GM12878 (cell line): ENCODE measurements at regions not wholly inside any gene's neighbourhood (a gene's known extent, or its start where the extent isn't known, plus 50 kb on each side); places are given as distances from the start of the nearest gene placed in this dataset.

ENCODE experiments used
- CTCF ChIP-seq, 3 experiments: IDR thresholded peaks in 2 of 3; conservative IDR thresholded peaks in 1 of 3; 2 replicates each; pipeline ENCODE4 v1.5.1; 2011; ENCODE audit warnings: low read depth in 3 of 3, low read length in 3 of 3, mild to moderate bottlenecking in 3 of 3, control low read depth in 2 of 3, moderate library complexity in 2 of 3, inconsistent platforms in 1 of 3, mixed read lengths in 1 of 3; ENCODE audit not compliant: control insufficient read depth in 2 of 3, insufficient read depth in 1 of 3; ENCODE audit errors: extremely low read depth in 1 of 3
- EZH2 ChIP-seq: IDR thresholded peaks from 2 replicates; pipeline ENCODE4 v1.6.1; 2012; ENCODE audit warnings: low read depth, mild to moderate bottlenecking, control low read depth, inconsistent platforms, low read length, borderline replicate concordance; ENCODE audit not compliant: control insufficient read depth
- RAD21 ChIP-seq: IDR thresholded peaks from 2 replicates; pipeline ENCODE4 v1.6.1; 2011; ENCODE audit warnings: mild to moderate bottlenecking, low read depth, low read length, moderate library complexity; ENCODE audit not compliant: insufficient read depth

DNA sequence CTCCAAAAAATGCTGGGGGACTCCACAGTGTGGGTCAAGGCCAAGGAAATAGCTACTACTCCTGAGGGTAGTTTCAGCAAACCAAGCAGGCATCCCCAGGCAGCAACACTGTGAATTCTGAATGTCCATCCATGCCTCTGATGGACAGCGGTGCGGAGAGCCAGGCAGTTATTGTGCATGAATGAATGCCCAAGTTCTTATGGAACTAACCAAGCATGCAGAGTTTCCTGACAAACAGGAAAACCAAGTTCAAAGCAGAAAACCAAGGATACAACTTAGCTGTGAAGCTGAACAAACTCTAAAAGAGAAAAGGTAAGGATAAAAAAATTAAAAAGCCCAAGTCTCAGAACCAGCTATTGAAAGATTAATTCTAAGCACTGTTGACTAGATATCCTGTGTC lies 642.6 kb upstream of the HS3ST1 start:
- TF ChIP-seq CTCF (IDR thresholded peaks at IDR 0.05 in 2 of 3, conservative IDR thresholded peaks at IDR 0.05 in 1 of 3; ENCODE audit: control insufficient read depth in 2 of 3, extremely low read depth in 1 of 3, insufficient read depth in 1 of 3, low read depth in 3 of 3, low read length in 3 of 3): no peak
- no peak for TF ChIP-seq EZH2
- TF ChIP-seq RAD21: no peak
